Testis (tissue), 2 donors: ENCODE measurements at regions not wholly inside any gene's neighbourhood (a gene's known extent, or its start where the extent isn't known, plus 50 kb on each side); places are given as distances from the start of the nearest gene placed in this dataset.

ENCODE experiments used
- CTCF ChIP-seq, 3 experiments: fragments of 450-650 bp in 2 of 3; fragments of 200-600 bp in 1 of 3; sonication (generic) in 1 of 3; IDR thresholded peaks; one replicate each; pipeline ENCODE4 v1.5.1; 2016 to 2019; ENCODE audit warnings: antibody characterized with exemption in 3 of 3, mild to moderate bottlenecking in 2 of 3, moderate library complexity in 1 of 3
- POLR2A ChIP-seq: fragments of 450-650 bp; IDR thresholded peaks from one replicate; pipeline ENCODE4 v1.6.1; 2017; ENCODE audit warnings: antibody characterized with exemption, mild to moderate bottlenecking, moderate library complexity

GRCh38 chr1:219350172-219350931 is 176.7 kb downstream of the LYPLAL1 start:
- no peak for TF ChIP-seq CTCF (IDR thresholded peaks at IDR 0.05)
- no peak for TF ChIP-seq POLR2A
